PFSK-1 (cell line): ENCODE measurements at regions not wholly inside any gene's neighbourhood (a gene's known extent, or its start where the extent isn't known, plus 50 kb on each side); places are given as distances from the start of the nearest gene placed in this dataset.

Experiments used
- FOXP2 ChIP-seq: optimal IDR thresholded peaks from 2 replicates; pipeline ENCODE3; 2011; ENCODE audit warnings: borderline replicate concordance, control low read depth, inconsistent platforms; ENCODE audit not compliant: insufficient read depth; ENCODE audit errors: extremely low read length, extremely low read depth
- POLR2AphosphoS5 ChIP-seq: IDR thresholded peaks from 2 replicates; pipeline ENCODE4 v1.6.1; 2012; ENCODE audit warnings: low read depth, mild to moderate bottlenecking, control low read depth, low read length, moderate library complexity
- SIN3A ChIP-seq: IDR thresholded peaks from 2 replicates; pipeline ENCODE4 v1.6.1; 2012; ENCODE audit warnings: mild to moderate bottlenecking, low read length, moderate library complexity, borderline replicate concordance; ENCODE audit not compliant: insufficient read depth
- TAF1 ChIP-seq: IDR thresholded peaks from 2 replicates; pipeline ENCODE4 v1.6.1; 2012; ENCODE audit warnings: low read length, control low read depth, borderline replicate concordance; ENCODE audit not compliant: insufficient read depth
- TF ChIP-seq, protein P1 (sequence below), 2 experiments: IDR thresholded peaks; 2 replicates each; pipeline versions ENCODE4 v1.6.1 to v1.8.0; 2011 to 2012; ENCODE audit warnings: low read depth in 2 of 2, low read length in 2 of 2, control low read depth in 1 of 2, inconsistent platforms in 1 of 2, mild to moderate bottlenecking in 1 of 2, moderate library complexity in 1 of 2; ENCODE audit not compliant: insufficient read depth in 1 of 2

DNA sequence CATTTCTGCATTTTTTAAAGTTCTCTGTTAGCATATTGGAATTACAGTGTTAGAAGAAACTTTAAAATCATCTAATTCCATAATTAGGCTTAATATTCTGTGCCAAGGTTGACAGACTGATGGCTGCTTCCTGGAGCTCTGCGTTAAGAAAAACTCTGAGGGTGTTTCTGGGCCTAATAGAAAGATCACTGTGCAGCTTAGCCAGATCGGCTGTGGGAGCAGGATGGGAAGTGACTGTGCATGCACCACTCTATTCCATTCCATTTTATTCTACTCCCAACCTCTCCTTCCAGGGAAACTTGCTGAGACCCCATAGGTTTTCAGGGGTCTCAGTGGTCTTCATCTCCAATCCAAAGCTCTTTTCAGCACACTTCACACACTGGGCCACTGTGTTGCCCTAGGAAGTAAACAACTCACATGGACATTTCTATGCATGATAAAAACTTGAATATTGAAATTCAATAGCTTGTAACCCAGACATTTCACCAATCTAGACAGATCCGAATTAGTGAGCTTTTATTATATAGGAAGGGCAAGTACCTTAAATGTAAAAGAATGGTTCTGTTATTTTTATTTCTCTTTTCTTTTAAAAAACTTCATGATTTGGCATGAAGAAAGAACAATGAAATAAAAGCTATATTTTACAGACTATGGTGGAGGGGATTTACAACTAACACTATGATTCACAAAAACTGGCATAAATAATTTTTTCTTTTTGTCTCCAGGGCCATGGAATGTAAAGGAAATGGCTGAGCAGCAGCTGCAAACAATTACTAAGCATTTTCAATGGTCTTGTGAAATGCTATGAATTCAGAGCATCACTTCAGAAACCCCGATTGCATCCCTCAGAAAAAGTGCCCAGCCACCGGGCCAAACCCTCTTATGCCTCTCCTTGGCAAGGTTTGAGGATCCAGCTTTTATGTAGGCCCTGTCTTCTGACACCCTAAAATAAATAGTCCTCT lies 51.4 kb upstream of the DAB2 start:
- no peak for TF ChIP-seq SIN3A
- TF ChIP-seq, protein P1, sequence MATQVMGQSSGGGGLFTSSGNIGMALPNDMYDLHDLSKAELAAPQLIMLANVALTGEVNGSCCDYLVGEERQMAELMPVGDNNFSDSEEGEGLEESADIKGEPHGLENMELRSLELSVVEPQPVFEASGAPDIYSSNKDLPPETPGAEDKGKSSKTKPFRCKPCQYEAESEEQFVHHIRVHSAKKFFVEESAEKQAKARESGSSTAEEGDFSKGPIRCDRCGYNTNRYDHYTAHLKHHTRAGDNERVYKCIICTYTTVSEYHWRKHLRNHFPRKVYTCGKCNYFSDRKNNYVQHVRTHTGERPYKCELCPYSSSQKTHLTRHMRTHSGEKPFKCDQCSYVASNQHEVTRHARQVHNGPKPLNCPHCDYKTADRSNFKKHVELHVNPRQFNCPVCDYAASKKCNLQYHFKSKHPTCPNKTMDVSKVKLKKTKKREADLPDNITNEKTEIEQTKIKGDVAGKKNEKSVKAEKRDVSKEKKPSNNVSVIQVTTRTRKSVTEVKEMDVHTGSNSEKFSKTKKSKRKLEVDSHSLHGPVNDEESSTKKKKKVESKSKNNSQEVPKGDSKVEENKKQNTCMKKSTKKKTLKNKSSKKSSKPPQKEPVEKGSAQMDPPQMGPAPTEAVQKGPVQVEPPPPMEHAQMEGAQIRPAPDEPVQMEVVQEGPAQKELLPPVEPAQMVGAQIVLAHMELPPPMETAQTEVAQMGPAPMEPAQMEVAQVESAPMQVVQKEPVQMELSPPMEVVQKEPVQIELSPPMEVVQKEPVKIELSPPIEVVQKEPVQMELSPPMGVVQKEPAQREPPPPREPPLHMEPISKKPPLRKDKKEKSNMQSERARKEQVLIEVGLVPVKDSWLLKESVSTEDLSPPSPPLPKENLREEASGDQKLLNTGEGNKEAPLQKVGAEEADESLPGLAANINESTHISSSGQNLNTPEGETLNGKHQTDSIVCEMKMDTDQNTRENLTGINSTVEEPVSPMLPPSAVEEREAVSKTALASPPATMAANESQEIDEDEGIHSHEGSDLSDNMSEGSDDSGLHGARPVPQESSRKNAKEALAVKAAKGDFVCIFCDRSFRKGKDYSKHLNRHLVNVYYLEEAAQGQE (IDR thresholded peaks at IDR 0.05; ENCODE audit: insufficient read depth in 1 of 2, low read depth in 2 of 2, low read length in 2 of 2) = no peak
- no peak for TF ChIP-seq FOXP2
- TF ChIP-seq POLR2AphosphoS5 = no peak
- no peak for TF ChIP-seq TAF1

- no peak for TF ChIP-seq SIN3A
- no peak for TF ChIP-seq POLR2AphosphoS5
- TF ChIP-seq, protein P1 (IDR thresholded peaks at IDR 0.05; ENCODE audit: insufficient read depth in 1 of 2, low read depth in 2 of 2, low read length in 2 of 2) = no peak
- TF ChIP-seq TAF1 = no peak
- TF ChIP-seq FOXP2 = no peak
Observed at GRCh38 chr5:39475159-39475571, 50.4 kb upstream of the DAB2 start.
